Osteoblast (primary cell): ENCODE measurements at regions not wholly inside any gene's neighbourhood (a gene's known extent, or its start where the extent isn't known, plus 50 kb on each side); places are given as distances from the start of the nearest gene placed in this dataset.

Experiments
- DNase-seq: peaks from one replicate; pipeline ENCODE4 v3.0.0; 2011; ENCODE audit warnings: low spot score, mixed read lengths; ENCODE audit not compliant: insufficient read length; ENCODE audit errors: missing footprints
- H2AFZ ChIP-seq: 2 replicates; pipeline ENCODE4 v1.6.0; 2011; ENCODE audit warnings: mild to moderate bottlenecking, low read length
- H3K27ac ChIP-seq: 2 replicates; pipeline ENCODE4 v1.5.1; 2011; ENCODE audit warnings: mild to moderate bottlenecking, low read depth, low read length, moderate library complexity
- H3K27me3 ChIP-seq: 2 replicates; pipeline ENCODE4 v1.6.0; 2012; ENCODE audit warnings: mild to moderate bottlenecking, control low read depth, inconsistent platforms, low read length, moderate library complexity; ENCODE audit not compliant: insufficient read depth
- H3K36me3 ChIP-seq: 2 replicates; pipeline ENCODE4 v1.5.1; 2011; ENCODE audit warnings: mild to moderate bottlenecking, low read length, control low read depth, moderate library complexity; ENCODE audit not compliant: insufficient read depth
- H3K4me1 ChIP-seq: 2 replicates; pipeline ENCODE4 v1.5.1; 2011; ENCODE audit warnings: mild to moderate bottlenecking, low read length, control low read depth, moderate library complexity; ENCODE audit not compliant: insufficient read depth
- H3K4me2 ChIP-seq: 2 replicates; pipeline ENCODE4 v1.6.0; 2011; ENCODE audit warnings: mild to moderate bottlenecking, low read length; ENCODE audit not compliant: insufficient read depth
- H3K4me3 ChIP-seq: fragments of 200-600 bp; sonication (generic); 3 replicates; pipeline ENCODE4 v1.5.1; 2012; ENCODE audit warnings: mild to moderate bottlenecking, low read length, inconsistent platforms; ENCODE audit not compliant: insufficient read depth
- H3K79me2 ChIP-seq: 2 replicates; pipeline ENCODE4 v1.6.0; 2012; ENCODE audit warnings: mild to moderate bottlenecking, low read length, control low read depth, inconsistent platforms; ENCODE audit not compliant: insufficient read depth
- H3K9me3 ChIP-seq: 2 replicates; pipeline ENCODE4 v1.5.1; 2011; ENCODE audit warnings: low read depth, low read length, control low read depth
- H4K20me1 ChIP-seq: 2 replicates; pipeline ENCODE4 v1.6.0; 2012; ENCODE audit warnings: mild to moderate bottlenecking, low read length, control low read depth; ENCODE audit not compliant: insufficient read depth
- CTCF ChIP-seq: IDR thresholded peaks from 2 replicates; pipeline ENCODE4 v1.5.1; 2011; ENCODE audit warnings: mild to moderate bottlenecking, low read depth, low read length, moderate library complexity; ENCODE audit errors: extremely low read depth

- no peak overlapping the region for H2AFZ ChIP-seq
- no peak for DNase-seq
Measured at GRCh38 chr14:38623661-38624060, 367.8 kb upstream of the CLEC14A start.

GRCh38 chr14:38618514-38618913 is 362.6 kb upstream of the CLEC14A start:
- no peaks in the 10 kb centered on the region for H3K79me2 ChIP-seq
- H3K27me3 ChIP-seq: no peaks in the 10 kb centered on the region
- no peak overlapping the region for H3K27ac ChIP-seq
- no peak overlapping the region for H3K4me2 ChIP-seq
- H4K20me1 ChIP-seq: no peaks in the 10 kb centered on the region
- H2AFZ ChIP-seq: no peak overlapping the region
- DNase-seq: no peak
- no peak overlapping the region for H3K4me3 ChIP-seq
- no peaks in the 10 kb centered on the region for H3K36me3 ChIP-seq
- no peak for TF ChIP-seq CTCF
- no peaks in the 10 kb centered on the region for H3K9me3 ChIP-seq
- no peaks in the 10 kb centered on the region for H3K4me1 ChIP-seq

More at GRCh38 chr14:38623661-38624060, 367.8 kb upstream of the CLEC14A start:
- Histone ChIP-seq H3K9me3 (no peaks in the 10 kb centered on the region), H3K4me3 (no peak overlapping the region), H4K20me1 (no peaks in the 10 kb centered on the region), H3K4me1 (no peaks in the 10 kb centered on the region), H3K27ac (no peak overlapping the region), H3K36me3 (no peaks in the 10 kb centered on the region), H3K4me2 (no peak overlapping the region), H3K27me3 (no peaks in the 10 kb centered on the region), H3K79me2 (no peaks in the 10 kb centered on the region)
- no peak for TF ChIP-seq CTCF

DNA sequence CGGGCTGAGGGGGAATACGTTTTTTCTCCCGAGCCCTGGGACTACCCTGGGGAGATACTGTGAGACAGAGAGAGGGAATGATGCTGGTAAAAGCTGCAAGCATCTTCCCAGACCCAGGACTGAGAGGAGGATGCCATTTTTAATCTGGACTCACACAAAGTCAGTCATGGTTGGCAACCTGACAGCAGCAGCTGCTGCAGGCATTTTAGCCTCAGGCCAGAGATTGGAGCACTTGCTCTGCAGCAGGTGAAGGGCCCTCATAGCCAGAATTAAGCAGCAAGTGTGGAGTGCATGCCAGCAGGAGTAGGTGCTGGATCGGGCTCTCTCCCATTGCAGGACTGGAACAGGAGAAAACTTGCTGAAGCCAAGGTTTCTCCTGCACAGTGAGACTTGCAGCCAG is 361.1 kb upstream of the CLEC14A start:
- no peaks in the 10 kb centered on the region for H3K4me1 ChIP-seq
- H3K9me3 ChIP-seq: no peaks in the 10 kb centered on the region
- no peaks in the 10 kb centered on the region for H4K20me1 ChIP-seq
- TF ChIP-seq CTCF: no peak
- no peaks in the 10 kb centered on the region for H3K27me3 ChIP-seq
- H3K27ac ChIP-seq: no peak overlapping the region
- DNase-seq: no peak
- H3K36me3 ChIP-seq: no peaks in the 10 kb centered on the region
- H2AFZ ChIP-seq: no peak overlapping the region
- no peak overlapping the region for H3K4me3 ChIP-seq
- H3K4me2 ChIP-seq: no peak overlapping the region
- H3K79me2 ChIP-seq: no peaks in the 10 kb centered on the region

GRCh38 chr14:38611928-38612327 is 356.0 kb upstream of the CLEC14A start:
- H3K4me1 ChIP-seq: no peaks in the 10 kb centered on the region
- H3K4me2 ChIP-seq: no peak overlapping the region
- no peak for TF ChIP-seq CTCF
- H3K27me3 ChIP-seq: no peaks in the 10 kb centered on the region
- no peak overlapping the region for H2AFZ ChIP-seq
- no peak for DNase-seq
- no peaks in the 10 kb centered on the region for H4K20me1 ChIP-seq
- no peak overlapping the region for H3K4me3 ChIP-seq
- H3K9me3 ChIP-seq: no peaks in the 10 kb centered on the region
- no peaks in the 10 kb centered on the region for H3K36me3 ChIP-seq
- no peaks in the 10 kb centered on the region for H3K79me2 ChIP-seq
- no peak overlapping the region for H3K27ac ChIP-seq
